B cell (primary cell): ENCODE measurements at regions not wholly inside any gene's neighbourhood (a gene's known extent, or its start where the extent isn't known, plus 50 kb on each side); places are given as distances from the start of the nearest gene placed in this dataset.
A peak's percentile ranks its signal among the peaks of the same experiment; 100 is the strongest.

Experiments used
- ATAC-seq: fragments of 200-7000 bp; cut with Tn5 transposase; one replicate; pipeline ENCODE4 v1.10.0; 2021; ENCODE audit warnings: low read depth, mild to moderate bottlenecking, moderate number of reproducible peaks, moderate library complexity
- CTCF ChIA-PET: fragments of 350-600 bp; sonication (Branson Sonifier 250); formaldehyde crosslinking; loops from one replicate; lab custom pipeline; 2021; ENCODE audit warnings: antibody characterized with exemption, inconsistent platforms; lab: Charles Lee
- POLR2A ChIA-PET: fragments of 350-600 bp; sonication (Branson Sonifier 250); formaldehyde crosslinking; loops from one replicate; lab custom pipeline; 2021; ENCODE audit warnings: antibody characterized with exemption; lab: Charles Lee
- DNase-seq: peaks from one replicate; pipeline ENCODE4 v3.0.0; 2013
- H2AFZ ChIP-seq: 2 replicates; pipeline ENCODE4 v1.6.1; 2012; ENCODE audit warnings: mild to moderate bottlenecking, low read depth, low read length; ENCODE audit not compliant: insufficient read depth, poor library complexity, severe bottlenecking
- H3K27ac ChIP-seq, 2 donors: 1 replicate in 1 of 2; 2 replicates in 1 of 2; pipeline ENCODE4 v1.5.1; 2012 to 2013; ENCODE audit warnings: low read length in 2 of 2, mild to moderate bottlenecking in 2 of 2, moderate library complexity in 1 of 2
- H3K27me3 ChIP-seq, 4 experiments: fragments of 200-600 bp in 1 of 4; sonication (generic) in 1 of 4; replicated peaks in 1 of 4; 1 replicate in 2 of 4; 2 replicates in 2 of 4; pipeline versions ENCODE4 v1.6.1 to v1.7.0; 2013 to 2016; ENCODE audit warnings: low read length in 3 of 4, mild to moderate bottlenecking in 2 of 4, mixed read lengths in 1 of 4, moderate library complexity in 1 of 4; ENCODE audit not compliant: insufficient read depth in 4 of 4, control insufficient read depth in 3 of 4; ENCODE audit errors: control extremely low read depth in 1 of 4
- H3K36me3 ChIP-seq, 2 experiments: replicated peaks in 1 of 2; 1 replicate in 1 of 2; 2 replicates in 1 of 2; pipeline versions ENCODE4 v1.6.1 to v1.7.1; 2013; ENCODE audit warnings: low read length in 1 of 2; ENCODE audit not compliant: insufficient read depth in 2 of 2, control insufficient read depth in 1 of 2; ENCODE audit errors: control extremely low read depth in 1 of 2, extremely low read depth in 1 of 2
- H3K4me1 ChIP-seq, 2 donors: fragments of 200-600 bp in 1 of 2; sonication (generic) in 1 of 2; 1 replicate in 1 of 2; 2 replicates in 1 of 2; pipeline versions ENCODE4 v1.5.1 to v1.6.1; 2013 to 2017; ENCODE audit warnings: low read length in 2 of 2; ENCODE audit not compliant: control insufficient read depth in 2 of 2, insufficient read depth in 2 of 2
- H3K4me2 ChIP-seq: replicated peaks from 2 replicates; pipeline ENCODE3; 2012; ENCODE audit warnings: mild to moderate bottlenecking, low read depth, low read length; ENCODE audit not compliant: poor library complexity, severe bottlenecking
- H3K4me3 ChIP-seq, 5 experiments: fragments of 200-600 bp in 1 of 5; sonication (generic) in 1 of 5; 1 replicate in 3 of 5; 2 replicates in 2 of 5; pipeline versions ENCODE4 v1.5.1 to v1.7.0; 2011 to 2016; ENCODE audit warnings: low read length in 4 of 5, mild to moderate bottlenecking in 4 of 5, low read depth in 2 of 5, control low read depth in 1 of 5, moderate library complexity in 1 of 5; ENCODE audit not compliant: insufficient read depth in 1 of 5; ENCODE audit errors: control extremely low read depth in 1 of 5, extremely low read depth in 1 of 5
- H3K79me2 ChIP-seq: fragments of 200-600 bp; sonication (generic); one replicate; pipeline ENCODE4 v1.6.0; 2016; ENCODE audit warnings: low read length; ENCODE audit not compliant: control insufficient read depth, insufficient read depth
- H3K9ac ChIP-seq: fragments of 200-600 bp; sonication (generic); 2 replicates; pipeline ENCODE4 v1.6.1; 2017; ENCODE audit warnings: mild to moderate bottlenecking, low read length, moderate library complexity
- H3K9me3 ChIP-seq, 3 donors: one replicate each; pipeline versions ENCODE4 v1.6.1 to v1.7.1; 2013; ENCODE audit warnings: low read length in 2 of 3; ENCODE audit not compliant: control insufficient read depth in 2 of 3, insufficient read depth in 1 of 3; ENCODE audit errors: control extremely low read depth in 1 of 3
- H4K20me1 ChIP-seq: 2 replicates; pipeline ENCODE4 v1.6.0; 2012; ENCODE audit warnings: mild to moderate bottlenecking, low read length; ENCODE audit not compliant: insufficient read depth, control insufficient read depth, poor library complexity, severe bottlenecking
- H3K27ac Mint-ChIP-seq: one replicate; pipeline ENCODE4 v1.8.0; 2021; ENCODE audit warnings: mixed read lengths
- H3K27me3 Mint-ChIP-seq: one replicate; pipeline ENCODE4 v1.8.0; 2021; ENCODE audit warnings: mixed read lengths
- H3K4me1 Mint-ChIP-seq: one replicate; pipeline ENCODE4 v1.8.0; 2021; ENCODE audit warnings: mixed read lengths
- H3K4me3 Mint-ChIP-seq: one replicate; pipeline ENCODE4 v1.8.0; 2021; ENCODE audit warnings: mixed read lengths
- H3K9me3 Mint-ChIP-seq: one replicate; pipeline ENCODE4 v1.8.0; 2022; ENCODE audit warnings: mixed read lengths; ENCODE audit not compliant: insufficient read depth
- CTCF ChIP-seq: fragments of 200-600 bp; IDR thresholded peaks from one replicate; pipeline ENCODE4 v1.8.0; 2022; ENCODE audit warnings: antibody characterized with exemption, mild to moderate bottlenecking
- EZH2 ChIP-seq: IDR thresholded peaks from 2 replicates; pipeline ENCODE4 v1.6.1; 2012; ENCODE audit warnings: borderline replicate concordance, low read depth, mild to moderate bottlenecking, moderate library complexity, low read length; ENCODE audit not compliant: insufficient read depth, poor library complexity, severe bottlenecking
- WGBS: methylation state at CpG from one replicate; pipeline ENCODE4 v1.1.5; 2013; ENCODE audit warnings: missing lambda C conversion rate; ENCODE audit not compliant: insufficient coverage; 5-methylcytosine and 5-hydroxymethylcytosine counted together
- intact Hi-C: fragments of 100-400 bp; cut with micrococcal nuclease; formaldehyde crosslinking; loops from one replicate; pipeline ENCODE4 v1.10.0; 2022

DNA sequence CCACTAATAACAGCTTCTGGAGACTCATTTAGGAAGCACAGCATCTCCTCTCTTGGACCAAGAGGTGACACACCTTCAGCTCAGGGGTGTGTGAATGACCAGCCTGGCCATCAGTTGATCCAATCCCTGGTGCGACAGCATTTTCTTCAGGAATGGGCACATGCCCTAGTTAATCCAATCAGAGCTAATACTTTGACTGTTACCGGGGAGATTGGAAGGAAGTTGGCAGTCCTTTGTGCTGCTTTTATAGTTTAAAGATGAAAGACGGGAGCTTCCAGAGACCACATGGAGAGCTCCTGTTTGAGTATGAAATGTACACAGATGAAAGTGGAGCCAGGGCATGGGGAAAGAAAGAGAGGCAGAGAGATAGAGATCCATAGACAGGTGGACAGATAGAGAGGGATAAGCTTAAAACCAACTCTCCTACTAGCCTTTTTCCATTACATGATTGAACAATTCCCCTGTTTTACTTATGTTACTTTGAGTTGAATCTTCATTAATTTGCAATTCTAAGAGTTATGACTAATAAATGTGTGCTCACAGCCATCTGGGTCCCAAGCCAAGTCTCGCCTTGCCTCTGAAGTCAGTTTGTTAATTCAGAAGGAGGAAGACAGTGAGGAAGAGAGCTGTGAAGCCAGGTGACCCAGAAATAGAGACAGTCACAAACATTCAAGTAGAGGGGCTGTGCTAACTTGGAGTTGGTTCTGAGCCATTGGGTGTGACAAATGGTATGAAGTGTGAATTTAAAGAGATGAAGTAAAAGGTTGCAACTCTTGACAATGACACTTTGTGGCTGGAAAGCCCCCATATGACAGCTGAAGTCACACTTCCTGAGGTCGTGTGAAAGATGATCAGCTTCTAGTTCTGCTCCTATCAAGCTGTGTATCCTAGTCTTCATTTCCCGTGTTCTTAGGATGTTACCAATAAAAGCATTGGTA is 120.0 kb upstream of the GOT2 start:
- H3K27me3 Mint-ChIP-seq, result peaks cover 8% of the 10 kb centered on the region
- intact Hi-C loops, result no loop called here
- H4K20me1 ChIP-seq, result no peaks in the 10 kb centered on the region
- peaks cover 6% of the 10 kb centered on the region for H3K4me1 Mint-ChIP-seq
- H3K27ac ChIP-seq, result no peak overlapping the region
- no peak overlapping the region for H3K9ac ChIP-seq
- H3K27me3 ChIP-seq, result no peaks in the 10 kb centered on the region
- no peak overlapping the region for H3K4me3 ChIP-seq
- no peak overlapping the region for H3K27ac Mint-ChIP-seq
- CTCF ChIA-PET, result no interaction called here
- H3K4me3 Mint-ChIP-seq, result peak overlapping the region; percentile 20
- POLR2A ChIA-PET, result no interaction called here
- H3K9me3 ChIP-seq, result no peaks in the 10 kb centered on the region
- no peaks in the 10 kb centered on the region for H3K79me2 ChIP-seq
- no peak for TF ChIP-seq EZH2
- TF ChIP-seq CTCF, result no peak
- H3K9me3 Mint-ChIP-seq, result peaks cover 3% of the 10 kb centered on the region
- H3K4me1 ChIP-seq, result no peaks in the 10 kb centered on the region
- peak; percentile 49 for ATAC-seq
- WGBS, result 85% methylated on average over 4 of the region's 6 CpGs
- H2AFZ ChIP-seq, result no peak overlapping the region
- peak; percentile 9 for DNase-seq
- H3K4me2 ChIP-seq, result no peak overlapping the region
- H3K36me3 ChIP-seq, result no peaks in the 10 kb centered on the region

DNA sequence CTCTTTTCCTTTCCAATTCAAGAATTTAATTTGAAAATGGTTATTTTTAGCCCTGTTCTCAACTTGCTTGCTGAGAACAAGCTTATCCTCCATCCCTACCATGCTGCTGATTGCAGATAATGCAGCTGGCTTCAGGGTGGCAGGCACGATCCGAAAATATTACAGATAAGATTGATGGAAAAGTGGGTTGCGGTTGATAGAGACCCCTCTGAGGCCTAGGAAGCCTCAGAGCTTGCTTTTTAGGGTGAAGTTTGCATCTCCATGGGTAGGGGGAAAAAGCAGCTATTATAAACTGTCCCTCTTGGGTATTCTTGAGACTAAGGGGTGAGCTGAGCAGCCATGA is 116.5 kb upstream of the GOT2 start:
- H3K9me3 Mint-ChIP-seq, result no peaks in the 10 kb centered on the region
- peaks cover 6% of the 10 kb centered on the region for H3K4me1 Mint-ChIP-seq
- TF ChIP-seq CTCF, result no peak
- no peak for TF ChIP-seq EZH2
- no peak overlapping the region for H3K4me2 ChIP-seq
- peaks cover 4% of the 10 kb centered on the region for H3K27me3 Mint-ChIP-seq
- H3K9me3 ChIP-seq, result peaks cover 0 to 8% (median 0%) of the 10 kb centered on the region in 3 donors
- H3K36me3 ChIP-seq, result no peaks in the 10 kb centered on the region
- no peak overlapping the region for H3K27ac ChIP-seq
- no peak overlapping the region for H3K9ac ChIP-seq
- H2AFZ ChIP-seq, result no peak overlapping the region
- ATAC-seq (no peak), DNase-seq (no peak)
- no peaks in the 10 kb centered on the region for H3K4me1 ChIP-seq
- WGBS, result 41% methylated on average over 3 of the region's 3 CpGs
- no peak overlapping the region for H3K4me3 ChIP-seq
- intact Hi-C loops, result no loop called here
- no peak overlapping the region for H3K4me3 Mint-ChIP-seq
- no peaks in the 10 kb centered on the region for H3K27me3 ChIP-seq
- no peaks in the 10 kb centered on the region for H4K20me1 ChIP-seq
- no peaks in the 10 kb centered on the region for H3K79me2 ChIP-seq
- ChIA-PET POLR2A (no interaction called here), CTCF (no interaction called here)
- no peak overlapping the region for H3K27ac Mint-ChIP-seq
